ENCODE measurements at regions not wholly inside any gene's neighbourhood (a gene's known extent, or its start where the extent isn't known, plus 50 kb on each side); places are given as distances from the start of the nearest gene placed in this dataset.

GRCh38 chr20:7378864-7379605 lies 561.2 kb downstream of the HAO1 start:
- Histone ChIP-seq H3K27me3 (ENCODE audit: control insufficient read depth, extremely low read depth, insufficient read depth, low read length) (no peaks in the 10 kb centered on the region), H3K36me3 (ENCODE audit: control insufficient read depth in 2 of 2, extremely low read depth in 1 of 2, insufficient read depth in 2 of 2, low read length in 2 of 2) (no peaks in the 10 kb centered on the region), H3K27ac (ENCODE audit: control insufficient read depth, insufficient read depth, low read length) (no peak overlapping the region), H3K9me1 (ENCODE audit: control insufficient read depth, extremely low read depth, insufficient read depth, low read length) (no peaks in the 10 kb centered on the region), H3K4me3 (ENCODE audit: control insufficient read depth in 2 of 3, extremely low read depth in 1 of 3, insufficient read depth in 2 of 3, low read depth in 1 of 3, low read length in 3 of 3) (no peak overlapping the region), H3K9me3 (ENCODE audit: control insufficient read depth, low read depth, low read length) (no peaks in the 10 kb centered on the region), H3K4me2 (ENCODE audit: control insufficient read depth, extremely low read depth, insufficient read depth, low read depth, low read length) (no peak overlapping the region), H3K79me2 (ENCODE audit: control insufficient read depth, insufficient read depth, low read length) (no peaks in the 10 kb centered on the region), H3K4me1 (ENCODE audit: control insufficient read depth, extremely low read depth, insufficient read depth, low read length) (peaks cover 4% of the 10 kb centered on the region), H2AFZ (ENCODE audit: control insufficient read depth, low read length) (no peak overlapping the region), H4K20me1 (ENCODE audit: control insufficient read depth, extremely low read depth, insufficient read depth, low read length) (no peaks in the 10 kb centered on the region), H3K9ac (ENCODE audit: control insufficient read depth, extremely low read depth, insufficient read depth, low read length) (no peak overlapping the region)
- TF ChIP-seq CTCF (optimal IDR thresholded peaks at IDR 0.05 in 1 of 3, IDR thresholded peaks at IDR 0.05 in 1 of 3, conservative IDR thresholded peaks at IDR 0.05 in 1 of 3; ENCODE audit: extremely low read depth in 1 of 3, insufficient read depth in 2 of 3, low read length in 3 of 3) (no peak), EZH2 (IDR thresholded peaks at IDR 0.05; ENCODE audit: low read length) (no peak)
- FAIRE-seq (peak; percentile 48), DNase-seq (ENCODE audit: low read depth, low spot score) (no peak)
- dilution Hi-C loops (cut with MboI; ENCODE audit: extremely low pct_ligation_motif_present, low sequenced_read_pairs): no loop called here

- Histone ChIP-seq H3K9ac (ENCODE audit: control insufficient read depth, extremely low read depth, insufficient read depth, low read length) (no peak overlapping the region), H3K9me1 (ENCODE audit: control insufficient read depth, extremely low read depth, insufficient read depth, low read length) (no peaks in the 10 kb centered on the region), H3K79me2 (ENCODE audit: control insufficient read depth, insufficient read depth, low read length) (no peaks in the 10 kb centered on the region), H3K4me3 (ENCODE audit: control insufficient read depth in 2 of 3, extremely low read depth in 1 of 3, insufficient read depth in 2 of 3, low read depth in 1 of 3, low read length in 3 of 3) (no peak overlapping the region), H3K36me3 (ENCODE audit: control insufficient read depth in 2 of 2, extremely low read depth in 1 of 2, insufficient read depth in 2 of 2, low read length in 2 of 2) (no peaks in the 10 kb centered on the region), H3K4me1 (ENCODE audit: control insufficient read depth, extremely low read depth, insufficient read depth, low read length) (peaks cover 4% of the 10 kb centered on the region), H3K4me2 (ENCODE audit: control insufficient read depth, extremely low read depth, insufficient read depth, low read depth, low read length) (no peak overlapping the region), H2AFZ (ENCODE audit: control insufficient read depth, low read length) (no peak overlapping the region), H3K27ac (ENCODE audit: control insufficient read depth, insufficient read depth, low read length) (no peak overlapping the region), H3K9me3 (ENCODE audit: control insufficient read depth, low read depth, low read length) (no peaks in the 10 kb centered on the region), H3K27me3 (ENCODE audit: control insufficient read depth, extremely low read depth, insufficient read depth, low read length) (no peaks in the 10 kb centered on the region), H4K20me1 (ENCODE audit: control insufficient read depth, extremely low read depth, insufficient read depth, low read length) (no peaks in the 10 kb centered on the region)
- no peak for FAIRE-seq
- dilution Hi-C loops (cut with MboI; ENCODE audit: extremely low pct_ligation_motif_present, low sequenced_read_pairs): no loop called here
- TF ChIP-seq EZH2 (IDR thresholded peaks at IDR 0.05; ENCODE audit: low read length): no peak
- no peak for TF ChIP-seq CTCF (optimal IDR thresholded peaks at IDR 0.05 in 1 of 3, IDR thresholded peaks at IDR 0.05 in 1 of 3, conservative IDR thresholded peaks at IDR 0.05 in 1 of 3; ENCODE audit: extremely low read depth in 1 of 3, insufficient read depth in 2 of 3, low read length in 3 of 3)
- no peak for DNase-seq (ENCODE audit: low read depth, low spot score)
These were observed 560.5 kb downstream of the HAO1 start for GRCh38 chr20:7379621-7380220.

Measured in keratinocyte (primary cell).